ENCODE measurements at regions not wholly inside any gene's neighbourhood (a gene's known extent, or its start where the extent isn't known, plus 50 kb on each side); places are given as distances from the start of the nearest gene placed in this dataset.

DNA sequence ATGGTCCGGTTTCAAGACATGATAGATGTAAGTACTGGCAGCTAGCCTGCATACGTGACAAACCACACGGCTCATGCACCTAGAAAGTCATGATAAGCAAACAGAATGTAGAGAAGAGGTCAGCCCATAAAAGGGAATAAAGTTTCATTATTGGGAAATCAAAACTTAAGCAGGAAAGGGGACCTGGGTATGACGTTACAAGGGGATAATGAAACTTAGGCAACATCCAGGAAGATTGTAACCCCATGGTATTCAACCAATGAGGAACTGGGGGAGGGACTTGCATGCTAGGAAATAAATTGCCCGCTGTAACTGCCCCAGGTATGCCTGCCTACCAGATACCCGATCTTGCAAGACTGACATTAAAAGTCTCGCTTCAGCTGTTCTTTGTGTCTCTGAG is 1679.0 kb downstream of the SUCLG1 start:
- DNase-seq (ENCODE audit: low spot score): no peak
- TF ChIP-seq, protein P1, sequence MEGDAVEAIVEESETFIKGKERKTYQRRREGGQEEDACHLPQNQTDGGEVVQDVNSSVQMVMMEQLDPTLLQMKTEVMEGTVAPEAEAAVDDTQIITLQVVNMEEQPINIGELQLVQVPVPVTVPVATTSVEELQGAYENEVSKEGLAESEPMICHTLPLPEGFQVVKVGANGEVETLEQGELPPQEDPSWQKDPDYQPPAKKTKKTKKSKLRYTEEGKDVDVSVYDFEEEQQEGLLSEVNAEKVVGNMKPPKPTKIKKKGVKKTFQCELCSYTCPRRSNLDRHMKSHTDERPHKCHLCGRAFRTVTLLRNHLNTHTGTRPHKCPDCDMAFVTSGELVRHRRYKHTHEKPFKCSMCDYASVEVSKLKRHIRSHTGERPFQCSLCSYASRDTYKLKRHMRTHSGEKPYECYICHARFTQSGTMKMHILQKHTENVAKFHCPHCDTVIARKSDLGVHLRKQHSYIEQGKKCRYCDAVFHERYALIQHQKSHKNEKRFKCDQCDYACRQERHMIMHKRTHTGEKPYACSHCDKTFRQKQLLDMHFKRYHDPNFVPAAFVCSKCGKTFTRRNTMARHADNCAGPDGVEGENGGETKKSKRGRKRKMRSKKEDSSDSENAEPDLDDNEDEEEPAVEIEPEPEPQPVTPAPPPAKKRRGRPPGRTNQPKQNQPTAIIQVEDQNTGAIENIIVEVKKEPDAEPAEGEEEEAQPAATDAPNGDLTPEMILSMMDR (conservative IDR thresholded peaks at IDR 0.05; ENCODE audit: low read depth, low read length): no peak
- TF ChIP-seq EZH2 (IDR thresholded peaks at IDR 0.05; ENCODE audit: borderline replicate concordance, low read depth, low read length, poor library complexity, severe bottlenecking): no peak
- intact Hi-C loops (cut with micrococcal nuclease; ENCODE audit: unreplicated experiment): no loop called here
- Histone ChIP-seq H3K9me3 (ENCODE audit: low read depth, low read length, poor library complexity, severe bottlenecking) (peaks cover 5% of the 10 kb centered on the region), H3K36me3 (ENCODE audit: insufficient read depth, low read length, poor library complexity, severe bottlenecking) (no peaks in the 10 kb centered on the region), H3K4me1 (ENCODE audit: insufficient read depth, low read length, poor library complexity, severe bottlenecking) (no peaks in the 10 kb centered on the region), H3K27me3 (replicated peaks; ENCODE audit: insufficient read depth, low read depth, low read length, poor library complexity) (no peaks in the 10 kb centered on the region), H3K27ac (ENCODE audit: low read depth, low read length, poor library complexity, severe bottlenecking) (no peak overlapping the region), H3K4me3 (ENCODE audit: low read depth, low read length, poor library complexity, severe bottlenecking) (no peak overlapping the region)
- ChIA-PET POLR2A (ENCODE audit: low non-redundant PET) (no interaction called here), CTCF (no interaction called here)
- BruUV-seq (replicated peaks): no TSS peak

DNA sequence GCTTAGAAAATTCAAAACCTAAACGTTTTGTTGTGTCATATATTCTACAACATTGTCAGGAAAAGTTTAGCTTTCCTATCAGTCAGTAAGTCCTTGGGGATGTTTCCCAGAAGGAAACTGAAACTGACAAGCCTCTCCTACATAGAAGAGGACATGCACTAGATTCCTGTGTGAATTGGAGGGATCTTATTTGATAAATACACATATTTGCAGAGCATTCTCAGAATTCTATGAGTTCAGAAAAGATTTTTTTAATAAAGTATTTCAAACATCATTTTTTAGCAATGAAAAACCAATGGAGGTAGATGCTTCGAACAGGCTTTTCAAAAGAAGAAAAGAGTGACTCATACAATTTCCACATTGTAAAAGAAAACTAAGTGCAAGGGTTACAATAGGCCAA is 1706.7 kb downstream of the SUCLG1 start:
- POLR2A ChIA-PET (ENCODE audit: low non-redundant PET): no interaction called here
- no peak overlapping the region for H3K4me3 ChIP-seq (ENCODE audit: low read depth, low read length, poor library complexity, severe bottlenecking)
- intact Hi-C loops (cut with micrococcal nuclease; ENCODE audit: unreplicated experiment): no loop called here
- no peaks in the 10 kb centered on the region for H3K36me3 ChIP-seq (ENCODE audit: insufficient read depth, low read length, poor library complexity, severe bottlenecking)
- CTCF ChIA-PET: no interaction called here
- H3K4me1 ChIP-seq (ENCODE audit: insufficient read depth, low read length, poor library complexity, severe bottlenecking): no peaks in the 10 kb centered on the region
- TF ChIP-seq EZH2 (IDR thresholded peaks at IDR 0.05; ENCODE audit: borderline replicate concordance, low read depth, low read length, poor library complexity, severe bottlenecking): no peak
- TF ChIP-seq, protein P1 (conservative IDR thresholded peaks at IDR 0.05; ENCODE audit: low read depth, low read length): no peak
- no peak overlapping the region for H3K27ac ChIP-seq (ENCODE audit: low read depth, low read length, poor library complexity, severe bottlenecking)
- no TSS peak for BruUV-seq (replicated peaks)
- H3K27me3 ChIP-seq (replicated peaks; ENCODE audit: insufficient read depth, low read depth, low read length, poor library complexity): no peaks in the 10 kb centered on the region
- DNase-seq (ENCODE audit: low spot score): no peak
- H3K9me3 ChIP-seq (ENCODE audit: low read depth, low read length, poor library complexity, severe bottlenecking): peaks cover 37% of the 10 kb centered on the region

DNA sequence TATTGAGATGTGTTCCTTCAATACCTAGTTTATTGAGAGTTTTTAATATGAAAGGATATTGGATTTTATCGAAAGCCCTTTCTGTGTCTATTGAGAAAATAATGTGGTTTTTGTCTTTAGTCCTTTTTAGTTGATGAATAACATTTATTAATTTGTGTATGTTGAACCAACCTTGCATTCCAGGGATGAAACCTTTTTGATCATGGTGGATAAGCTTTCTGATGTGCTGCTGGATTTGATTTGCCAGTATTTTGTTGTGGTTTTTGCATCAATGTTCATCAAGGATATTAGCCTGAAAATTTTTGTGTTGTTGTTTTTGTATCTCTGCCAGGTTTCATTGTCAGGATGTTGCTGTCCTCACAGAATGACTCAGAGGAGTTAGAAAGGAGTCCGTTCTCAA is 1710.4 kb downstream of the SUCLG1 start:
- H3K27ac ChIP-seq (ENCODE audit: low read depth, low read length, poor library complexity, severe bottlenecking): no peak overlapping the region
- H3K36me3 ChIP-seq (ENCODE audit: insufficient read depth, low read length, poor library complexity, severe bottlenecking): no peaks in the 10 kb centered on the region
- H3K4me1 ChIP-seq (ENCODE audit: insufficient read depth, low read length, poor library complexity, severe bottlenecking): no peaks in the 10 kb centered on the region
- H3K9me3 ChIP-seq (ENCODE audit: low read depth, low read length, poor library complexity, severe bottlenecking): peaks cover 48% of the 10 kb centered on the region
- POLR2A ChIA-PET (ENCODE audit: low non-redundant PET): no interaction called here
- intact Hi-C loops (cut with micrococcal nuclease; ENCODE audit: unreplicated experiment): no loop called here
- H3K4me3 ChIP-seq (ENCODE audit: low read depth, low read length, poor library complexity, severe bottlenecking): no peak overlapping the region
- TF ChIP-seq, protein P1 (conservative IDR thresholded peaks at IDR 0.05; ENCODE audit: low read depth, low read length): no peak
- no peak for TF ChIP-seq EZH2 (IDR thresholded peaks at IDR 0.05; ENCODE audit: borderline replicate concordance, low read depth, low read length, poor library complexity, severe bottlenecking)
- CTCF ChIA-PET: no interaction called here
- no peaks in the 10 kb centered on the region for H3K27me3 ChIP-seq (replicated peaks; ENCODE audit: insufficient read depth, low read depth, low read length, poor library complexity)
- BruUV-seq (replicated peaks): no TSS peak
- DNase-seq (ENCODE audit: low spot score): no peak

Data from A673 (cell line).